Loucy (cell line): ENCODE measurements at regions not wholly inside any gene's neighbourhood (a gene's known extent, or its start where the extent isn't known, plus 50 kb on each side); places are given as distances from the start of the nearest gene placed in this dataset.

Experiments
- CTCF ChIP-seq: fragments of 200-600 bp; sonication (generic); conservative IDR thresholded peaks from 2 replicates; pipeline ENCODE4 v1.5.1; 2014; ENCODE audit warnings: mild to moderate bottlenecking, antibody characterized with exemption, low read length
- EZH2phosphoT487 ChIP-seq: fragments of 200-600 bp; IDR thresholded peaks from 2 replicates; pipeline ENCODE4 v1.6.1; 2018; ENCODE audit warnings: antibody characterized with exemption, mild to moderate bottlenecking, moderate library complexity, borderline replicate concordance

- no peak for TF ChIP-seq CTCF
- TF ChIP-seq EZH2phosphoT487: no peak
These were observed 102.0 kb upstream of the SGIP1 start for GRCh38 chr1:66431999-66432398.
